Activated T-cell treated with anti-CD3 and anti-CD28 coated beads, Interleukin-2, amount 50 U/mL, for 24 hours (primary cell): ENCODE measurements at regions not wholly inside any gene's neighbourhood (a gene's known extent, or its start where the extent isn't known, plus 50 kb on each side); places are given as distances from the start of the nearest gene placed in this dataset.

Source experiments
- DNase-seq: peaks from one replicate; pipeline ENCODE4 v3.0.0-alpha.2; 2020
- H3K27ac Mint-ChIP-seq: 2 replicates; pipeline ENCODE4 v1.8.0; 2020; ENCODE audit warnings: mild to moderate bottlenecking, mixed read lengths
- H3K27me3 Mint-ChIP-seq: 2 replicates; pipeline ENCODE4 v1.8.0; 2020; ENCODE audit warnings: mixed read lengths
- H3K36me3 Mint-ChIP-seq: 2 replicates; pipeline ENCODE4 v1.8.0; 2020; ENCODE audit warnings: low read depth, mixed read lengths
- H3K4me1 Mint-ChIP-seq: 2 replicates; pipeline ENCODE4 v1.8.0; 2020; ENCODE audit warnings: low read depth, mixed read lengths
- H3K4me3 Mint-ChIP-seq: 2 replicates; pipeline ENCODE4 v1.8.0; 2020; ENCODE audit warnings: mild to moderate bottlenecking, moderate library complexity, mixed read lengths
- H3K9me3 Mint-ChIP-seq: 2 replicates; pipeline ENCODE4 v1.8.0; 2020; ENCODE audit warnings: mixed read lengths

DNA sequence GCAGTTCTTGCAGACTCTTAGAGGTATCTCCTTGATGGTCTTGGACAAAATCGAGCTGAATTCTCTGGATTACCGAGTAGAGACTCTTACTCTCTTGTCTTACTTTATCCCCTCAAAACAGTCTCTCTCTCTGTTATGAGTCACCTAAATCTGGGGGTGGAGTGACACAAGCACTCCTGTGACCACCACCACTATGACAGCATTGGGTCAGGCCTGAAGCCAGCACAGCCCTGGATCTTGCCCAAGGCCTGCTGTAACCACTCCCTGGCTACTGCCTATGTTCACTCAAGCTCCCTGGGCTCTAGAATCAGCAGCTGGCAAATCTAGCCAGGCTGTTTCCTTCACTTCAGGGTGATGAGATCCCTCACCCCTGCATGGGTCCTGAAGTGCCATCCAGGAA, 662.5 kb downstream of the LUZP2 start:
- Mint-ChIP-seq H3K36me3 (no peaks in the 10 kb centered on the region), H3K27me3 (no peaks in the 10 kb centered on the region), H3K4me1 (no peaks in the 10 kb centered on the region), H3K27ac (no peak overlapping the region), H3K9me3 (peaks cover 32% of the 10 kb centered on the region), H3K4me3 (no peak overlapping the region)
- no peak for DNase-seq

DNA sequence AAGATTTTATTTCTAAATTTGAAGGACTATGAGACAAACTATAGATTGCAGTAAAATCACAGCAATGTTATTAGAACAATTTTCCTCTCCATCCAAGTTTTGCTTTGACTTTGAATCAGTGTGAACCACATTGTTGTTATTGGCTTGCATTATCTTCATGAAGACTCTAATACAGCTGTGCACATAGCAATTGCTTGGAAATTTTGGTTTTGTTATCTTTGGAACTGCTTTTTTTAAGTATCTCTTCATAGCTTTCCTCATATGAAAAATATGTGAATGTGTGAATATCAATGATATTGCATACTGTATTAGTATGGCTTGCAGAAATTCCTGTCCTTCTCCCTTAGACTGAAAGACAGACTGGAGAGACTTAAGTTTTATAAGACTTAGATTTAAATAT, 666.6 kb downstream of the LUZP2 start:
- no peak overlapping the region for H3K27ac Mint-ChIP-seq
- no peaks in the 10 kb centered on the region for H3K36me3 Mint-ChIP-seq
- no peaks in the 10 kb centered on the region for H3K4me1 Mint-ChIP-seq
- DNase-seq, result no peak
- H3K9me3 Mint-ChIP-seq, result peaks cover 29% of the 10 kb centered on the region
- no peak overlapping the region for H3K4me3 Mint-ChIP-seq
- no peaks in the 10 kb centered on the region for H3K27me3 Mint-ChIP-seq

DNA sequence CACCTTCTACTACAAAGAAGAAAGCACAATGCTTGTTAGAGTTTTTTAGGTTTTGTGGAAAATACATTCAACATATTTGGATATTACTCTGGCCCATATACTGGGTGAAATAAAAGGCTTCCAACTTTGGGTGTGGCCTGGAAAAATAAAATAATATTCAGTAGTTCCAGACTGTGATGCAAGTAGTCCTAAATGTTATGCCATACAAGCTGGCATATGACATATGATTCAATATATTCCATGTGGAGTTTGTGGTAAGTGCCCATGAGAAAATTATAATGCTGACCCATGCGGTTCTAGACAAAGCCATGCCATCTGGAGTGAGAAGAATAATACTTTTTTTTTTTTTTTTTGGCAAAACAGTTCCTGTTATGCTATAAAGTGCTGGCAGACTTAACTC, 683.3 kb downstream of the LUZP2 start:
- Mint-ChIP-seq H3K36me3 (no peaks in the 10 kb centered on the region), H3K27me3 (no peaks in the 10 kb centered on the region), H3K27ac (no peak overlapping the region), H3K4me3 (no peak overlapping the region), H3K9me3 (peaks cover 22% of the 10 kb centered on the region), H3K4me1 (no peaks in the 10 kb centered on the region)
- no peak for DNase-seq

DNA sequence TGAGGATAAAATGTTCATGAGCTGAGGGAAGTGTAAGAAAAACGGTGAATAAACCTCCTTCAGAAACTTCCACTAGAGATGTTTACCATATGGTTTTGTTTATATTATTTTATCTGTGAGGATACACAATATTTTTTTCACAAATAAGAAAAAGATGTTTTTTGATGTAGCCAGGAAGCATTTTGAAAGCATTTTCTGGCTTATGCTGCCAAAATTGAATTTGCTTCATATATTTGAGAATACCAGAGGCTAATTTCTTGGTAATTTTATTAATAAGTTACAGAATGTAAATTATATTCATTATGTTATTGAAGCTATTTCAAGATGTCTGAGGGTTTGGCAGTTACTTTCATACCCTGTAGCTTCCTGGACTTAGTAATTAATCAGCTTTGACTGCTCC, 686.6 kb downstream of the LUZP2 start:
- Mint-ChIP-seq H3K27me3 (no peaks in the 10 kb centered on the region), H3K4me3 (no peak overlapping the region), H3K9me3 (peaks cover 14% of the 10 kb centered on the region), H3K36me3 (no peaks in the 10 kb centered on the region), H3K4me1 (no peaks in the 10 kb centered on the region), H3K27ac (no peak overlapping the region)
- DNase-seq, result no peak

DNA sequence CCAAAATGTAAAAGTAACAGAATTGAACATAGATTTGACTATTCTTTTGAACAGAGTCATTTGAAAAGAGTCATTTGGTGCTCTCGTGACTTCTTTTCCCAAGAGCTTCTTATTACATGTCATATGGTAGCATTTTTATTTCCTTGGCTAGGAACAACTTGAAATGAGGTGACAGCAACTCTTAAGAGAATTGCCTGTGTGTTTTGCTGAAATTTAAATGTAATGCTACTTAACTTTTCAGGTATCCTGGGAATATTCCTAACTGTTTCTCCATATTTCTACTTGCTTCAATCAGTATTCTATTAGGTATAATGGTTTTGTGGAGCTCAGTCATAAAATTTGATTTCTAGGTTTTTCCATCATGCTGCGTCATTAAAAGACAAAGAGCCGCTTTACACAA, 700.7 kb downstream of the LUZP2 start:
- Mint-ChIP-seq H3K4me1 (no peaks in the 10 kb centered on the region), H3K27ac (no peak overlapping the region), H3K4me3 (no peak overlapping the region), H3K27me3 (no peaks in the 10 kb centered on the region), H3K36me3 (no peaks in the 10 kb centered on the region), H3K9me3 (peaks cover 13% of the 10 kb centered on the region)
- no peak for DNase-seq

DNA sequence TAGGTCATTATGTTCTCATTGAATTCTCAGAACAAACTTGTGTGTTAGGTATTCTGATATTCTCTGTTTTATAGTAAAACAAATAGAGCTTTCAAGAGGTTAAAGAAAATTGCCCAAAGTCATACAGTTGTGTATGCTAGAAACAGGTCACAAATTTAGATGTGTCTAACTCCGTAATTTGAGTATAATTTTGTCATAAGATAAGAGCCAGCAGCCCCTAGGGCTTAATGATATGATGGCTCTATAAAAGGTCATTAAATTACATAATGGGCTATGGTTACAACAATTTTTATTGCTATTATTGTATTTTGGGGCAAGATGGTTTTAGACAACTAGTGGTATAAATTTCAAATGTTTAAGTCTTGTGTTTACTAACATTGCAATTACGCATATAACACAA, 701.9 kb downstream of the LUZP2 start:
- no peaks in the 10 kb centered on the region for H3K36me3 Mint-ChIP-seq
- H3K27me3 Mint-ChIP-seq, result no peaks in the 10 kb centered on the region
- no peak overlapping the region for H3K4me3 Mint-ChIP-seq
- DNase-seq, result no peak
- no peak overlapping the region for H3K27ac Mint-ChIP-seq
- H3K4me1 Mint-ChIP-seq, result no peaks in the 10 kb centered on the region
- peaks cover 16% of the 10 kb centered on the region for H3K9me3 Mint-ChIP-seq

DNA sequence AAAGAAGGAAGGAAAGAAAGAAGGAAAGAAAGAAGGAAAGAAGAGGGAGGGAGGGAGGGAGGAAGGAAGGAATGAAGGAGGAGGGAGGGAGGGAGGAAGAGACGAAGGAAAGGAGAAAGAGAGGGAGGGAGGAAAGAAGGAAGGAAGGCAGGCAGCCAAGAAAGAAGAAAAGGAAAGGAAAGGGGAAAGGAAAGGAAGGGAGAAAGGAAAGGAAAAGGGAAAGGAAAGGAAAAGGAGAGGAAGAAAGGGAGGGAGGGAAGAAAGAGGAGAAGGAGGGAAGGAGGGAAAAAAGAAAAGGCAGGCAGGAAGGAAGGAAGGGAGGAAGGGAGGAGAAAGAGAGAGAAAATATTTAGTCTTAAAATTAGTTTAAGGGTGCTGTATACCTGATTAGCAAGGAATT, 704.1 kb downstream of the LUZP2 start:
- Mint-ChIP-seq H3K27me3 (no peaks in the 10 kb centered on the region), H3K9me3 (peaks cover 19% of the 10 kb centered on the region), H3K4me3 (no peak overlapping the region), H3K27ac (no peak overlapping the region), H3K4me1 (no peaks in the 10 kb centered on the region), H3K36me3 (no peaks in the 10 kb centered on the region)
- no peak for DNase-seq

DNA sequence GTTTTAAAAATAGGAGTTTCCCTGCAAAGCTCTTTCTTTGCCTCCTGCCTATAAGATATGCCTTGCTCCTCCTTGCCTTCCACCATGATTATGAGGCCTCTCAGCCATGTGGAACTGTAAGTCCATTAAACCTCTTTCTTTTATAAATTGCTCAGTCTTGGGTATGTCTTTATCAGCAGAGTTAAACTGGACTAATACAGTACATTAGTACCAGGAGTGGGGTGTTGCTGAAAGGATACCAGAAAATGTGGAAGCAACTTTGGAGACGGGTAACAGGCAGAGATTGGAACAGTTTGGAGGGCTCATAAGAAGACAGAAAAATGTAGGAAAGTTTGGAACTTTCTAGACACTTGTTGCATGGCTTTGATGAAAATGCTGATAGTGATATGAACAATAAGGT, 709.9 kb downstream of the LUZP2 start:
- Mint-ChIP-seq H3K27me3 (no peaks in the 10 kb centered on the region), H3K4me1 (no peaks in the 10 kb centered on the region), H3K9me3 (peaks cover 25% of the 10 kb centered on the region), H3K4me3 (no peak overlapping the region), H3K27ac (no peak overlapping the region), H3K36me3 (no peaks in the 10 kb centered on the region)
- DNase-seq, result no peak

DNA sequence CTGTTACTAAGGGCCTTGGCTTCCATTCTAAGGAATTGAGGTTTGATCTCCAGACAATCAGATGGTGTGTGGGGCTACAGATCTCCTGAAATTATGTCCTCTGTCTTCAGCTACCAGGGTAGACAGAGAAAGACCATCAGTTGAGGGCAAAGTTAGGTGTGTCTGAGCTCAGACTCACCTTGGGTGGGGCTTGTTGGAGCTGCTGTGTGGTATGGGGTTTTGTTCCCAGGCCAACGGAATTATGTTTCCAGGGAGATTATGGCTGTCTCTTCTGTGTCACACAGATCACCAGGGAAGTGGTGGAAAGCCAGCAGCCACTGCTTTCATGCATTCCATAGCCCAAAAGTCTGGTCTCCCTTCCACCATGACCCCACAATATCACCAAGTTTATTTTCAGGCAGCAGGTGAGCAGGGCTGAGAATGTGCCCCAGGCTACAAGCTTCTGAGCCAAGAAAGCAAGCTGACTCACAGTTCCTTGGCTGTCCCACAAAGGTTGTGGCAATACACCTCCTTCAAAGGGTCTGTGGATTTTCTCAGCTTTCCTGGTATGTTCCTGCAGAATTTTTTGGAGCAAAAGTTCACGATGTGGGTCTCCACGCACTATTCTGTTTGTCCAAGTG, 714.9 kb downstream of the LUZP2 start:
- no peak for DNase-seq
- no peaks in the 10 kb centered on the region for H3K27me3 Mint-ChIP-seq
- no peak overlapping the region for H3K27ac Mint-ChIP-seq
- no peaks in the 10 kb centered on the region for H3K4me1 Mint-ChIP-seq
- H3K4me3 Mint-ChIP-seq, result no peak overlapping the region
- peaks cover 19% of the 10 kb centered on the region for H3K9me3 Mint-ChIP-seq
- no peaks in the 10 kb centered on the region for H3K36me3 Mint-ChIP-seq

DNA sequence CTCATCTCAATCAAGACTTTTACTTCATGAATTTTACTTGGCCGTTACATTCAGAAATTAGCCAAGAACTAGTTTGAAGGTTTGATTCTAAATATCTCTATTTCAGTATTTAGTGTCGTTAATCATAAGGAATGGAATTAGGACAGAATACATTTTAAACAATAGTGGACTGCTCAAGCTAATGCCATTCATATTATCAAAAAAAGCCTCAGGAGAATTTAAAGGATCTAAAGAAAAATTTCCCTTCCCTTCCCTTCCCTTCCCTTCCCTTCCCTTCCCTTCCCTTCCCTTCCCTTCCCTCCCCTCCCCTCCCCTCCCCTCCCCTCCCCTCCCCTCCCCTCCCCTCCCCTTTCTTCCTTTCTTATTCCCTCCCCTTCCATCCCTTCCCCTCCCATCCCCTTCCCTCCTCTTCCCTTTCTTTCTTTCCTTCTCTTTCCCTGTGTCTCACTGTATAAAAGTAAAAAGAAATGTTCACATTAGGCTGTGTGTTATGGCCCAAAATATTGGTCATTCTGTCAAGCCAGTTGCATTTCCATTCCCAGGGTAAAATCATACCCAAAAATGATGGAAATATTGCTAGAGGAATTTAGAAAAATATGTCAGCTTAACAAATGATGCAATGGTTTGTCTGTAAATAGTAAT, 717.8 kb downstream of the LUZP2 start:
- no peaks in the 10 kb centered on the region for H3K4me1 Mint-ChIP-seq
- DNase-seq, result no peak
- H3K27me3 Mint-ChIP-seq, result no peaks in the 10 kb centered on the region
- H3K36me3 Mint-ChIP-seq, result no peaks in the 10 kb centered on the region
- no peak overlapping the region for H3K4me3 Mint-ChIP-seq
- H3K9me3 Mint-ChIP-seq, result peaks cover 15% of the 10 kb centered on the region
- H3K27ac Mint-ChIP-seq, result no peak overlapping the region

DNA sequence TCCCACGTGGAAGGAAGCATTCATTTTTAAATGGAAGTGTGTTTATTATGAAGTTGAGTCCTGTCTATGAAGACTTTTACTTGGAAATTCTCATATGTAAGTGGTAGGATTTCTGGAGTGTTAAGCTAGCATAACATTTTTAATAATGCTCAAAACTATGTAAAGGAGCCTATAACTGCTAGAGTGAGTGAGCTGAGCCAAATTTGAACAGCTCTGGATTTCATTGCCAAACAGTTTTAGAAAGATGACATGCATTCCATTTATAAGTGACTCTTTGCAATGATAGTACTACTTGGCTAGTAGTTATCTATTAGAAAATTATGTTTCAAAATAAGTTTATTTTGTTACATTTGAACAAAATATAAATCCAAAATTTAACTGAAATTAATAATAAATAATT, 721.2 kb downstream of the LUZP2 start:
- Mint-ChIP-seq H3K27me3 (no peaks in the 10 kb centered on the region), H3K36me3 (no peaks in the 10 kb centered on the region), H3K4me1 (no peaks in the 10 kb centered on the region), H3K9me3 (peaks cover 22% of the 10 kb centered on the region), H3K27ac (no peak overlapping the region), H3K4me3 (no peak overlapping the region)
- DNase-seq, result no peak

DNA sequence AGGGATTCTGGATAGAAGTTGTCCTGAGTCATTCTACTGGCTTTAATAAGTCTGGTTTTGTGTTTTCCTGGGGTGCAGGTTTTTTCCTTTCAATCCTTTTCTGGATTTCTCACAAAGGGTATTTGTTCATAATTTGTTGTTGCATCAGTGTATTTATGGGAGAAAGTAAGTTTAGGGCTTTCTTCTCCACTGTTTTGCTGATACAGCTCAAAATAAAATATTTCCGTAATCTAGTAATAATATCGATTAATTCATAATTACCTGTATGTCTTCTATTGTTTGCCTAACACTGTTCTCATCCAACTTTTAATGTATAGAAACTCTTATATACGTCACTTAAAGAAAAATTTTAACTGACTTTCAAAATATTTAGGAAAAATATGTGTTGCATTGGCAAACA, 728.2 kb downstream of the LUZP2 start:
- H3K9me3 Mint-ChIP-seq, result peaks cover 27% of the 10 kb centered on the region
- no peaks in the 10 kb centered on the region for H3K27me3 Mint-ChIP-seq
- no peaks in the 10 kb centered on the region for H3K4me1 Mint-ChIP-seq
- no peak overlapping the region for H3K4me3 Mint-ChIP-seq
- no peaks in the 10 kb centered on the region for H3K36me3 Mint-ChIP-seq
- no peak overlapping the region for H3K27ac Mint-ChIP-seq
- DNase-seq, result no peak

DNA sequence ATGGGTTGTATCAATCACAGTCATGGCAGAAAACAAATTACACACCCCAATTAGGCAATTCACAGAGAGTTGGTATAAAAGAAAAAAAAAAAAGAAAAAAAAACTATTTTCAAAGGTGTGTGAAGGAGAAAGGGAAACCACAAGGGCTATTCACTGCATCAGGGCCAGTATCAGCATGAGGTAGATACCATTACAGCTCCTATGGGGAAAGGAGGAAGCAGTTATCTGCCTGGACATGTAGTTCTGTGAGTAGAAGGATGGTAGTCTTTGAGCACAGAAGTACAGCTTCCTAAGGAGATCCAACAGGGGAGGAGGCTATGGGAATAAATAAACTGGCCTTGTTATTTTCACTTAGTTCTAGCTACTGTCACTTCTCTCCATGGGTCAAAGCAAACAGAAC, 746.1 kb downstream of the LUZP2 start:
- Mint-ChIP-seq H3K36me3 (no peaks in the 10 kb centered on the region), H3K27ac (no peak overlapping the region), H3K4me1 (no peaks in the 10 kb centered on the region), H3K9me3 (peaks cover 24% of the 10 kb centered on the region), H3K4me3 (no peak overlapping the region), H3K27me3 (no peaks in the 10 kb centered on the region)
- DNase-seq, result no peak

DNA sequence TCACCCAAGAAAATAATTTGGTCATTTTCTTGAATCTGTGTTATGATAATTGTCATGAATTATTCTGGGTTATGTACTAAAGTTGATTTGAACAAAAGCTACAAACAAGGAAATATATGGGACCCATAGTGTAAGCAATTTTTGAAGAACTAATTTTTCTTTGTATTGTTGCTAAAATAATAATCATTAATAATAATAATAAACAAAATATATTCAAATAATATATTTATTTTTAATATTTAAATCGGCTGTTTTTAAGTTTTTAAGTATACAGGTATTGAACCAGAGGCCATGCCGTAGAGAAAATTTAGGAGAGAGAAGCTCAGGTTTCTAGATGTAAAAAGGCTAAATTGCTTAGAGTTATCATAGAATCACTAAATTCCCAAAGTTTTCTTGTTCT, 747.3 kb downstream of the LUZP2 start:
- no peaks in the 10 kb centered on the region for H3K36me3 Mint-ChIP-seq
- no peak overlapping the region for H3K27ac Mint-ChIP-seq
- H3K4me3 Mint-ChIP-seq, result no peak overlapping the region
- H3K27me3 Mint-ChIP-seq, result no peaks in the 10 kb centered on the region
- no peaks in the 10 kb centered on the region for H3K4me1 Mint-ChIP-seq
- no peak for DNase-seq
- peaks cover 24% of the 10 kb centered on the region for H3K9me3 Mint-ChIP-seq

DNA sequence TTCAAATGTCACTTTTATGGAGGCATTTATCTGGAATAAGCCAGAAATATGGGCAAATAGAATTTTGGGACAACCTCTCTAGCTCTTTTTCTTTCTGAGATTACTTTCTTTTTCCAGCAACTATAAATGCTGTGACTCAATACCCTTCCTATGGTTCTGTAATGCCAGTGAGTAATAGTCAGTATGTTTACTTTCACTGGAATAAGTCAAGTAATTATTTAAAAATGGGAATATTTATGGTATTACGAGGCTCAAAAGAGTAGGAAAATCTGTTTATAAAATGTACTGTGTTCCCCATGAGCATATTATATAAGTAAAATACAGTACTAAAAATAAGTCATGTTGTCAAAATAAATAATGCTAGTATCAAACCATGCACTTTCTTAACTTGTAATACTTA, 750.5 kb downstream of the LUZP2 start:
- Mint-ChIP-seq H3K4me3 (no peak overlapping the region), H3K27ac (no peak overlapping the region), H3K9me3 (peaks cover 10% of the 10 kb centered on the region), H3K4me1 (no peaks in the 10 kb centered on the region), H3K27me3 (no peaks in the 10 kb centered on the region), H3K36me3 (no peaks in the 10 kb centered on the region)
- DNase-seq, result no peak

DNA sequence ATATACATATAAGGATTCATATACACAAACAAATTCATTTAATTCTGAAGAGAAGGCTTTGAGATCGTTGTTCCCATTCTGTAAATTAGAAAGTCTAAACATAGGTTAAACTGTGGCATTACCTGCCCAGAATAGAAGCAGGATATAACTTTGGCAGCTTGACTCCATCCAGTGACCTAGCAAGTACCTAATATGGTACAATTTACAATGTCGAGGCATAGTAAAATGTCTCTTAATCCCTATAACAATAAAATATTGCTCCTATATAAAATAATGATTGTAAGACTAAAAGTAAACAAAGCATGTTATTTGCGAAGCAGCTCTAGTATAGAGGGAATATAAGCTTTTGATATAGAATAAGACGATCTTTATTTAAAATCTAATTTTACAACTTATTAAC, 756.0 kb downstream of the LUZP2 start:
- H3K4me3 Mint-ChIP-seq, result no peak overlapping the region
- H3K36me3 Mint-ChIP-seq, result no peaks in the 10 kb centered on the region
- H3K27me3 Mint-ChIP-seq, result no peaks in the 10 kb centered on the region
- peaks cover 2% of the 10 kb centered on the region for H3K9me3 Mint-ChIP-seq
- DNase-seq, result no peak
- H3K4me1 Mint-ChIP-seq, result no peaks in the 10 kb centered on the region
- H3K27ac Mint-ChIP-seq, result no peak overlapping the region
